ENCODE measurements at regions not wholly inside any gene's neighbourhood (a gene's known extent, or its start where the extent isn't known, plus 50 kb on each side); places are given as distances from the start of the nearest gene placed in this dataset.

GRCh38 chr11:98180921-98181320 is 839.8 kb upstream of the CNTN5 start:
- H3K4me1 ChIP-seq (ENCODE audit: control insufficient read depth in 1 of 2, insufficient read depth in 2 of 2, low read length in 2 of 2) = no peaks in the 10 kb centered on the region
- H3K27ac ChIP-seq (ENCODE audit: low read length) = no peak overlapping the region
- H3K27me3 ChIP-seq (ENCODE audit: low read depth, low read length) = no peaks in the 10 kb centered on the region
- H3K9me3 ChIP-seq (ENCODE audit: control insufficient read depth in 1 of 2, low read length in 2 of 2) = peaks cover 0 to 6% of the 10 kb centered on the region in 2 donors
- H3K4me3 ChIP-seq (ENCODE audit: low read depth in 1 of 2, low read length in 2 of 2) = no peak overlapping the region
- no peaks in the 10 kb centered on the region for H3K36me3 ChIP-seq (ENCODE audit: control insufficient read depth in 1 of 2, insufficient read depth in 2 of 2, low read length in 2 of 2)

GRCh38 chr11:98183034-98183433 is 837.7 kb upstream of the CNTN5 start:
- Histone ChIP-seq H3K4me3 (ENCODE audit: low read depth in 1 of 2, low read length in 2 of 2) (no peak overlapping the region), H3K27me3 (ENCODE audit: low read depth, low read length) (no peaks in the 10 kb centered on the region), H3K9me3 (ENCODE audit: control insufficient read depth in 1 of 2, low read length in 2 of 2) (peaks cover 0 to 6% of the 10 kb centered on the region in 2 donors), H3K4me1 (ENCODE audit: control insufficient read depth in 1 of 2, insufficient read depth in 2 of 2, low read length in 2 of 2) (no peaks in the 10 kb centered on the region), H3K27ac (ENCODE audit: low read length) (no peak overlapping the region), H3K36me3 (ENCODE audit: control insufficient read depth in 1 of 2, insufficient read depth in 2 of 2, low read length in 2 of 2) (no peaks in the 10 kb centered on the region)

GRCh38 chr11:98185245-98185644 is 835.5 kb upstream of the CNTN5 start:
- peaks cover 0 to 6% of the 10 kb centered on the region in 2 donors for H3K9me3 ChIP-seq (ENCODE audit: control insufficient read depth in 1 of 2, low read length in 2 of 2)
- H3K4me3 ChIP-seq (ENCODE audit: low read depth in 1 of 2, low read length in 2 of 2) = no peak overlapping the region
- H3K36me3 ChIP-seq (ENCODE audit: control insufficient read depth in 1 of 2, insufficient read depth in 2 of 2, low read length in 2 of 2) = no peaks in the 10 kb centered on the region
- H3K27me3 ChIP-seq (ENCODE audit: low read depth, low read length) = no peaks in the 10 kb centered on the region
- no peak overlapping the region for H3K27ac ChIP-seq (ENCODE audit: low read length)
- H3K4me1 ChIP-seq (ENCODE audit: control insufficient read depth in 1 of 2, insufficient read depth in 2 of 2, low read length in 2 of 2) = no peaks in the 10 kb centered on the region

- no peaks in the 10 kb centered on the region for H3K4me1 ChIP-seq (ENCODE audit: control insufficient read depth in 1 of 2, insufficient read depth in 2 of 2, low read length in 2 of 2)
- H3K9me3 ChIP-seq (ENCODE audit: control insufficient read depth in 1 of 2, low read length in 2 of 2) = no peaks in the 10 kb centered on the region
- no peaks in the 10 kb centered on the region for H3K27me3 ChIP-seq (ENCODE audit: low read depth, low read length)
- H3K4me3 ChIP-seq (ENCODE audit: low read depth in 1 of 2, low read length in 2 of 2) = no peak overlapping the region
- H3K27ac ChIP-seq (ENCODE audit: low read length) = no peak overlapping the region
- no peaks in the 10 kb centered on the region for H3K36me3 ChIP-seq (ENCODE audit: control insufficient read depth in 1 of 2, insufficient read depth in 2 of 2, low read length in 2 of 2)
These were observed 826.1 kb upstream of the CNTN5 start for GRCh38 chr11:98194611-98195010.

GRCh38 chr11:98195300-98195699 is 825.4 kb upstream of the CNTN5 start:
- no peak overlapping the region for H3K4me3 ChIP-seq (ENCODE audit: low read depth in 1 of 2, low read length in 2 of 2)
- H3K27ac ChIP-seq (ENCODE audit: low read length) = no peak overlapping the region
- no peaks in the 10 kb centered on the region for H3K36me3 ChIP-seq (ENCODE audit: control insufficient read depth in 1 of 2, insufficient read depth in 2 of 2, low read length in 2 of 2)
- H3K4me1 ChIP-seq (ENCODE audit: control insufficient read depth in 1 of 2, insufficient read depth in 2 of 2, low read length in 2 of 2) = no peaks in the 10 kb centered on the region
- H3K9me3 ChIP-seq (ENCODE audit: control insufficient read depth in 1 of 2, low read length in 2 of 2) = no peaks in the 10 kb centered on the region
- no peaks in the 10 kb centered on the region for H3K27me3 ChIP-seq (ENCODE audit: low read depth, low read length)

GRCh38 chr11:98207086-98207485 is 813.7 kb upstream of the CNTN5 start:
- Histone ChIP-seq H3K36me3 (ENCODE audit: control insufficient read depth in 1 of 2, insufficient read depth in 2 of 2, low read length in 2 of 2) (no peaks in the 10 kb centered on the region), H3K4me1 (ENCODE audit: control insufficient read depth in 1 of 2, insufficient read depth in 2 of 2, low read length in 2 of 2) (no peaks in the 10 kb centered on the region), H3K4me3 (ENCODE audit: low read depth in 1 of 2, low read length in 2 of 2) (no peak overlapping the region), H3K27ac (ENCODE audit: low read length) (no peak overlapping the region), H3K9me3 (ENCODE audit: control insufficient read depth in 1 of 2, low read length in 2 of 2) (peaks cover 0 to 4% of the 10 kb centered on the region in 2 donors), H3K27me3 (ENCODE audit: low read depth, low read length) (no peaks in the 10 kb centered on the region)

- Histone ChIP-seq H3K27ac (ENCODE audit: low read length) (no peak overlapping the region), H3K4me3 (ENCODE audit: low read depth in 1 of 2, low read length in 2 of 2) (no peak overlapping the region), H3K9me3 (ENCODE audit: control insufficient read depth in 1 of 2, low read length in 2 of 2) (no peaks in the 10 kb centered on the region), H3K4me1 (ENCODE audit: control insufficient read depth in 1 of 2, insufficient read depth in 2 of 2, low read length in 2 of 2) (no peaks in the 10 kb centered on the region), H3K36me3 (ENCODE audit: control insufficient read depth in 1 of 2, insufficient read depth in 2 of 2, low read length in 2 of 2) (no peaks in the 10 kb centered on the region), H3K27me3 (ENCODE audit: low read depth, low read length) (no peaks in the 10 kb centered on the region)
These were observed 793.5 kb upstream of the CNTN5 start for GRCh38 chr11:98227278-98227677.

GRCh38 chr11:98230678-98231077 is 790.1 kb upstream of the CNTN5 start:
- no peaks in the 10 kb centered on the region for H3K4me1 ChIP-seq (ENCODE audit: control insufficient read depth in 1 of 2, insufficient read depth in 2 of 2, low read length in 2 of 2)
- H3K4me3 ChIP-seq (ENCODE audit: low read depth in 1 of 2, low read length in 2 of 2) = no peak overlapping the region
- H3K9me3 ChIP-seq (ENCODE audit: control insufficient read depth in 1 of 2, low read length in 2 of 2) = no peaks in the 10 kb centered on the region
- no peak overlapping the region for H3K27ac ChIP-seq (ENCODE audit: low read length)
- H3K27me3 ChIP-seq (ENCODE audit: low read depth, low read length) = no peaks in the 10 kb centered on the region
- H3K36me3 ChIP-seq (ENCODE audit: control insufficient read depth in 1 of 2, insufficient read depth in 2 of 2, low read length in 2 of 2) = no peaks in the 10 kb centered on the region

GRCh38 chr11:98234698-98235097 is 786.1 kb upstream of the CNTN5 start:
- H3K27me3 ChIP-seq (ENCODE audit: low read depth, low read length) = no peaks in the 10 kb centered on the region
- no peaks in the 10 kb centered on the region for H3K9me3 ChIP-seq (ENCODE audit: control insufficient read depth in 1 of 2, low read length in 2 of 2)
- H3K4me3 ChIP-seq (ENCODE audit: low read depth in 1 of 2, low read length in 2 of 2) = no peak overlapping the region
- no peaks in the 10 kb centered on the region for H3K4me1 ChIP-seq (ENCODE audit: control insufficient read depth in 1 of 2, insufficient read depth in 2 of 2, low read length in 2 of 2)
- no peak overlapping the region for H3K27ac ChIP-seq (ENCODE audit: low read length)
- no peaks in the 10 kb centered on the region for H3K36me3 ChIP-seq (ENCODE audit: control insufficient read depth in 1 of 2, insufficient read depth in 2 of 2, low read length in 2 of 2)

GRCh38 chr11:98243897-98244296 is 776.9 kb upstream of the CNTN5 start:
- H3K27me3 ChIP-seq (ENCODE audit: low read depth, low read length) = no peaks in the 10 kb centered on the region
- H3K9me3 ChIP-seq (ENCODE audit: control insufficient read depth in 1 of 2, low read length in 2 of 2) = peaks cover 0 to 2% of the 10 kb centered on the region in 2 donors
- H3K4me3 ChIP-seq (ENCODE audit: low read depth in 1 of 2, low read length in 2 of 2) = no peak overlapping the region
- no peak overlapping the region for H3K27ac ChIP-seq (ENCODE audit: low read length)
- H3K4me1 ChIP-seq (ENCODE audit: control insufficient read depth in 1 of 2, insufficient read depth in 2 of 2, low read length in 2 of 2) = no peaks in the 10 kb centered on the region
- no peaks in the 10 kb centered on the region for H3K36me3 ChIP-seq (ENCODE audit: control insufficient read depth in 1 of 2, insufficient read depth in 2 of 2, low read length in 2 of 2)

- no peaks in the 10 kb centered on the region for H3K9me3 ChIP-seq (ENCODE audit: control insufficient read depth in 1 of 2, low read length in 2 of 2)
- no peaks in the 10 kb centered on the region for H3K36me3 ChIP-seq (ENCODE audit: control insufficient read depth in 1 of 2, insufficient read depth in 2 of 2, low read length in 2 of 2)
- no peaks in the 10 kb centered on the region for H3K4me1 ChIP-seq (ENCODE audit: control insufficient read depth in 1 of 2, insufficient read depth in 2 of 2, low read length in 2 of 2)
- no peak overlapping the region for H3K4me3 ChIP-seq (ENCODE audit: low read depth in 1 of 2, low read length in 2 of 2)
- no peak overlapping the region for H3K27ac ChIP-seq (ENCODE audit: low read length)
- no peaks in the 10 kb centered on the region for H3K27me3 ChIP-seq (ENCODE audit: low read depth, low read length)
These were observed 759.8 kb upstream of the CNTN5 start for GRCh38 chr11:98260983-98261382.

GRCh38 chr11:98277251-98277912 is 743.4 kb upstream of the CNTN5 start:
- Histone ChIP-seq H3K9me3 (ENCODE audit: control insufficient read depth in 1 of 2, low read length in 2 of 2) (peaks cover 0 to 3% of the 10 kb centered on the region in 2 donors), H3K27ac (ENCODE audit: low read length) (no peak overlapping the region), H3K36me3 (ENCODE audit: control insufficient read depth in 1 of 2, insufficient read depth in 2 of 2, low read length in 2 of 2) (no peaks in the 10 kb centered on the region), H3K27me3 (ENCODE audit: low read depth, low read length) (no peaks in the 10 kb centered on the region), H3K4me1 (ENCODE audit: control insufficient read depth in 1 of 2, insufficient read depth in 2 of 2, low read length in 2 of 2) (no peaks in the 10 kb centered on the region), H3K4me3 (ENCODE audit: low read depth in 1 of 2, low read length in 2 of 2) (no peak overlapping the region)

Measured in muscle layer of duodenum (tissue), 2 donors.